GM18498 (cell line): ENCODE measurements at regions not wholly inside any gene's neighbourhood (a gene's known extent, or its start where the extent isn't known, plus 50 kb on each side); places are given as distances from the start of the nearest gene placed in this dataset.

ENCODE experiments used
- ATAC-seq: cut with Tn5 transposase; IDR thresholded peaks from one replicate; pipeline ENCODE4 v1.9.1; 2021; ENCODE audit warnings: mild to moderate bottlenecking, moderate library complexity; ENCODE audit not compliant: unreplicated experiment

DNA sequence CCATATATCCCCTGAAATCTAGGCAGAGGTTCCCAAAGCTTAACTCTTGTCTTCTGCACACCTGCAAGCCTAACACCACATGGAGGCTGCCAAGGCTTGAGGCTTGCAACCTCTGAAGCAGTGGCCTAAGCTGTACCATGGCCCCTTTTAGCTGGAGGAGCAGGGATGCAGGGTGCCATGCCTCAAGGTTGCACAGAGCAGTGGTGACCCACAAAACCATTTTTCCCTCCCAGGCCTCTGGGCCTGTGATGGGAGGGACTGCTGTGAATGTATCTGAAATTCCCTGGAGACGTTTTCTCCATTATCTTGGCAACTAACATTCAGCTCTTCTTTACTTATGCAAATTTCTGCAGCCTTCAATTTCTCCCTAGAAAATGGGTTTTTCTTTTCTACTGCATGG is 210.0 kb upstream of the KITLG start:
- no peak for ATAC-seq

DNA sequence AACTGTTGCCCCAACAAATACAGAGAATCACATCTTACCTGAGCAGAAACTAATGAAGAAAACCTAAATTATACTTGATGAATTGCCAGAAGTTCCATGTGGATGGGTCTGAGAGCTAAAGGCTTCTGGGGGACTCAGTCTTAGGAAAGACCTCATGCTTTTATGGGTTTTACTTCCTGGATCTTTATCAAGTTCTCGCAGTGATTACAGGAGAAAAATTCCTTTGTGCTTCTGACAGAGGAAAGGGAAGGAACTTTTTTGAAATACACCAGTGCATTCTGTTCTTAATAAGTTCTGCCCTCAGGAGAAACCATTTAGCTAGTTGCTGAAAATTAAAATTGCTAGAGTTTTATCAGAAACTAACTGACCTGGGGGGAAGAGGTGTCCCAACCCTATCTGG is 203.9 kb upstream of the KITLG start:
- ATAC-seq, result no peak

DNA sequence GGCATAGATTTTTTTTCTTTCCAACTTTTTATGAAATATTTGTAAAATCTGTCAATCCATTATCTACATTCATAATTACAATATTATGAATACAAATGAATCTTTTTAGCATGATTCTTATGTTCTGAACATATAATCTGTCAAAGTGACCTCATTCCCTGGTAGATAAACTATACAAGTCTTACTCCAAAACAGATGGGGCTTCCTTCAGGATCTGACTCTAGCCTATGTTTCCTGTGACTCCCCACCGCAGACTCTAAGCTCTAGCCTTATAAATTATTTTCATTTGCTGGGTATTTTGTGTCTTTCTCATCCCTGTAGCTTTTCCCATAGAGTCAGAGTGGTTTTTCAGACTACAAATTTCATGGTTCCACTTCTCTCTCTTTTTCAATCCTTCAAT is 202.1 kb upstream of the KITLG start:
- ATAC-seq, result no peak

DNA sequence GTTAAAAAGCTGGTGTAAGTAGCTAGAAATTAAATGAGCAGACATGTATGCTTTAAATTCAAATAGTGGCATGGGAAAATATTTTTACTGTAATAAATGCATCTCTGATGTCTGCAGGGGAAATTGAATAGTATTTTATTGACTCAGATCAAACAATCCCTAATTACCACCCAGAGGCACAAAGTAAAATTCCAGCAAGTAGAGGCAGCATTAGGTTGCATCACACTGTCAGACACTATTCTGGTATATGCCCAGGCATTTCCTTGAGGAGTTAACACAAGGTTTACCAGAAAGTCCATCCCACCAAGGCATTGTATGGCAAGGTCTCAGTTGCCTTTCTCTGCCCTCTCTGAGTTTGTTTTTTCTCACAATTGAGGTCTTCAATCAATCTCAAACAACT is 201.6 kb upstream of the KITLG start:
- ATAC-seq, result no peak

DNA sequence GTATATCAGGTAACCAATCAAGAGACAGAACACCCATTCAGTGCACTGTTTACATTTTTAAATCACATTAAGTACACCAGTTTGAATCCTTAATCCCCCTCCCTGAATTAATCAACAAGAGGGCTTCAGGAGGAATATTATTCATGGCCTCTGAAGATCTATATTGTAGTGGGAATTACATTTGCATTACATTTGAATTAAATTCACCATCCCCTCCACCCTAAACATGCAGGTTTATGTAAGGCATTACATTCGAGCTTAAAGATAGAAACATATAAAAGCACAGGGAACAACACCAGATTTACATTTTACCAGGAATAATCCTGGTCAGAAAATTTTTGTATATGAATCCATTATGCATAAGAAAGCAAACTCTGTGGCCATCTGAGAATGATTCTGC is 197.8 kb upstream of the KITLG start:
- ATAC-seq, result no peak

DNA sequence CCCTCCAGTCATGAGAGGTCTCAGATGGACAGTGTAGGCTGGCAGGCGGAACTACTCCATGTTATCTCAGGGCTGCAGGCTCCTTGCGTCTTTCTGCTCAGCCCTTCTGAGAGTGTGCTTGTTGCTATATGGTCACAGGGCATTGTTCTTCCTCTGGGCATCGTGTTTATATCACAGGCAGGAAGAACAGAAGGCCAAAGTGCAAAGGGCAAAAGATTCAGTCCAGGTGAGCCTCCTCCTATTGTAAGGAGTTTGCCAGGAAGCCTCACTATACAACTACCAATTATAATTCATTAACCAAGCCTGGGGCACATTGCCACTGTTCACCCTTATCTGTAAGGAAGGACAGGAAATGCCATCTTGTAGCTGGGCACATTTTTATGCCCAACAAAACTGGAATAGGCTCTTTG is 195.5 kb upstream of the KITLG start:
- ATAC-seq, result no peak

DNA sequence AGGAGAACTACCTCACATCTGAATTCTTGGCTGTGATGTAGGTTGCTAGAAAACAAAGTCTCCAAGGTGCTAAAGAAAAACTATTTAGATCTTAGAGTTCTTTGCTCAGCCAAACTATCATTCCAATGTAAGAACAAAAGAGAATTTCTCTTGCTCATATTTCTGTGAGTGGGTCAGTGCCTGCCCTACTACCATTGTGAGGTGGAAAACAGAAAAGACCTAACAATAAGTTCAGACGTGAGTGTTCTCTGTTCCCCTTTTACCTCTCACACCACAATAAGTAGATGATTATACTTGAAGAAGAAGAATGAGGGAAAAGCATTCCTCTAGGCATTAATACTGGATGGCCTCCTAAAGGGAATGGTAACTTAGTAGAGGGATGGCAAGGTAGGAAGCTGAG is 187.4 kb upstream of the KITLG start:
- no peak for ATAC-seq

DNA sequence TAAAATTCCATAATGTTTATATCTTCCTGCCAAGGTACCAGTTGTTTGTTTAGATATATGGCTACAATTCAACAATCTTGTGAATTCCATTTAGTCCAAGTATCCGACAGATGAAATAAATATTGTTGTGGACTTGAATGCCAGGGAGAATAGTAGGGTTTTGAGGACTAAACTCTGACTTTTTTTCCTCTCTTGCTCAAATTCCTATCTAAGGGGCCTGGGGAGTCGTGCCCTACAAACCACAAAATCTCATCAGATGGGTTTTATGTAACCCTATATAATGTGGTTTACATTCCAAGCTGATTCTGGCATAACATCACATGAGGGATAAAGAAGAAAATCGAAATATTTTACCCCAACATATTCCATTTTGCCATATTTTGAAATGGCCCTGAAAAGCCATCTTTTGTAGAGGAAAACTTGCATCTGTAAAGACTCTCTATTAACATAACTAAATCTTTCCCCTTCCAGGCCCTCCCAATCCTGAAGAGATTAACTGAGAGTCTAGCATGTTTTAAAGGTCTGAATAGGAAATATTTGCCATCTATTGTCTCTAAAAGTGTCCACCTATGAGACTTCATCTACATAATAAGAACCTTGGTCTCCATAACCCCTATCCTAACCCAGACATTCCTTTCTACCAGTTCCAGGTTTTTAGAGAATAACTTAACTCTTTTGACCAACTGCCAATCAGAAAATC is 184.7 kb upstream of the KITLG start:
- ATAC-seq, result no peak

DNA sequence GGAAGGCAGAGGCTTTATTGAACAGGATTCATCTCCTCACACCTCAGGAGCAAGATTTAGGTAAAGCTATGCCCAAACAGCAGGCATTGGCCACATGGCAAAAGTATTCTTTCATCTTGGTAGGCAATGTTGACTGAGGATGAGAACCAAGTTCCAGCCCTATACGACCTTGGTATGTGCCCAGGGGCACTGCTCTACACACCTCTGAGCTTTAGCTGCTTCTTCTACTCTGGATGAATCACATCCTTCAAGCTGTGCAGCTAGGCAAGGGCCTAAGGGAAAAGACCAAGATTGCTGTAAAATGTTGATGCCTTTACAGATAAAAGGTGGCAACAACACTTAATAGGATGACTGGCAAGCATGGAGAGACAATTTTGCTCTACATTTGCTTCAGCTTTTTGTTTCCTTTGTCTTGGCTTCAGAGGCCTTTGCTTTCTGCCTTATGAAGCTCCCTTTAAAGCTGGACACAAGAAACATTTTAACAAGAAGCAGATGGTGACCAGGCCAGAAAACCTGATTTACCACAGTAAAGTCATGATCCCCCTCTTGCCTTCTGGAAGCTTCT is 183.3 kb upstream of the KITLG start:
- ATAC-seq, result no peak

DNA sequence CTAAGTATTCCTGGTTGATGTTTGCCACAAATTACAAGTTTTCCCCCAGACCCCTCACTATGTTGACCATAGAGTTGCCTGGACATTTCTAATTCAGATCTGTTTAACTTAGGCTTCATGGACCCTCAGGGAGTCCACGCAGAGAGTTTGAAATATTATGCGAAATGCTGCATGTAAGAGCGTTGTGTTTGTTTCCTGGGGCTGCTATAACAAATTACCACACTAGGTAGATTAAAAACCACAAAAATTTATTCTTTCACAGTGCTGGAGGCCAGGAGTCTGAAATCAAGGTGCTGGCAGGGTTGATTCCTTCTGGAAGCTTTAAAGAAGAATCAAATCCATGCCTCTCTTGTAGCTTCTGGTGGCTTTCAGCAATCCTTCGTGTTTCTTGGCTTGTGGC is 177.9 kb upstream of the KITLG start:
- no peak for ATAC-seq

DNA sequence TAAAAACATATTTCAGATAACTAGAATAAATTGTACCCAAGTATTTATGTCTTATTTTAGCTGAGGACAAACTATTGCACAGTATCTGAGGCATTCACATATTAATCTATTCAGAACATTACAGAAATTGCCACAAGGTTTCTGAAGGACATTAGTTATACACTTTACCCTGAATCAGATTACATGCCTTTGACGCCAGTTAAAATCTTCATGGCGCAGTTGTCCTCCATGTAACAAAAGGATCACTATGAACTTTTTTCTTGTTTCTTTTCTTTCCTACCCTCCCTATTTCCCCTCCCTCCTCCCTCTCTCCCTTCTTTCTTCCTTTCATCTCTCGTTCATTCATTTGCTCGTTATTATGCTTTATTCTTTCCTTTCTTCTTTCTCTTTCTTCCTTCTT is 176.6 kb upstream of the KITLG start:
- no peak for ATAC-seq

DNA sequence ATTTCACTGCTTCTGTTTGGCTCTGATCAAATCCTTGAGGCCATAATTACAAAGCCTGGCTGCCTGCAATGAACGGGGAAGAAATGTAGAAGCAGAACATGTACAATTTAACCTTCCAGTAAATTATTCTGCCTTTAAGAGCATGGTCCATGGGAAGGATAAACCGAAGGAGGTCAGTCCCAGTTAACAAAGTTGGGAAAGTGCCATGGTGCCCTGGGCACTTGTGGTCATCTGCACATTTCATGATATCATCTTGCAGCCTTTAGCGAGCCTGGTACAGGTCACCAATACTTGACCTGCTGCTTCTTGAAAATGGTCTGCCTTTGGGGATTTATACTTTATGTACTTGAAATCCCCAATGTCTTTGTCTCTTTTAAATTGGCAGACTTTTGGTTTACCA is 175.9 kb upstream of the KITLG start:
- no peak for ATAC-seq

DNA sequence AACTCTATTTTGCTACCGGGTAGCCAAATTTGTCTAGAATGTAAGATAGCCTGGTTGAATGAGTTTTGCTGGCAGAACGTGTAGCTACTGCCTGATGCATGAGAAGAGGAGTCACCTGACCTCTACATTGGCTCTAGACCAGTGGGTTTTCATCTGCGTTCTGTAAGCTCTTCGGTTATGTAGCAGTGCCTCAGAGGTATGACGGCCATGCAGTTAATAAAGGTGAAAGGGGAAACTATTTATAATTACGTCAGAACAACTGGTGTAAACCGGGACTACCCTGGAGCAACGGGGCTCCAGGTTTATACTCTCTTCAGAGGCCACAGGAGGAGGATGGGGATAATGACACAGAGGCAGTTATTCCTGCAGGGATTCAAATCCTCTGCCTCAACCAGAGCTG is 173.4 kb upstream of the KITLG start:
- no peak for ATAC-seq

DNA sequence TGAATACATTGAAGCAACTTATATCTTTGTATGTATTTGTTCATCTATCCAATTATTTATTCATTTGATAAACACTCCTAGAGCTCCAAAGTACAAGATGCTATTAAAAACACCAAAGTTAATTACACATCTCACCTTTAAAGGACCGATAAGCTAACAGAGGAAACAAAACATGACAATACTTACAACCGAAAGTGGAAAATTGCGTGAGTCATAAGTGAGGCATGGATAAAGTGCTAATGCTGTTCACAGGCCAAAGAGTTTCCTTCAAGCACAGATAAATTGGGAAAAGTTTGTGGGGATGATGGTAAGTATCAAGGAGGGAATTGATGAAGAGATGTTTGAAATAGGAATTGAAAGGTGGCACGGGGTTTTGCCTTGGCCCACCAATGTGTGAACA is 172.8 kb upstream of the KITLG start:
- ATAC-seq, result no peak

DNA sequence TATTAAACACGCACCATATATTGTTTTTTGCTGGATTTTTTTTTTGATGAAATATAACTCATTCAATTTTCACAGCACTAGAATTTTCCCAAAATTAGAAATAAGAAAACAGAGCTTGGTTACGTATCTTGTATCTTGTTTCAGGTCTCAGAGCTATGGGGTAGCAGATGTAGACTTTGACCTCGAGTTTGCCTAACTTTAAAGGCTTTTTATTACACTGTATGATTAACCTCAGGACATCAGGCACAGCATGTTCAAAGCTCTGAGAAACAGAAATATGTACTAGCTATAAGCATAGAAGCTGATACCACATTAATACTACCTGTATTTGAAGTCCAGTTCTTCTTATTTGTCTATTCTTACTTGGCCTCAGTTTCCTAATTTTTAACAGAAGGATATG is 171.9 kb upstream of the KITLG start:
- no peak for ATAC-seq

DNA sequence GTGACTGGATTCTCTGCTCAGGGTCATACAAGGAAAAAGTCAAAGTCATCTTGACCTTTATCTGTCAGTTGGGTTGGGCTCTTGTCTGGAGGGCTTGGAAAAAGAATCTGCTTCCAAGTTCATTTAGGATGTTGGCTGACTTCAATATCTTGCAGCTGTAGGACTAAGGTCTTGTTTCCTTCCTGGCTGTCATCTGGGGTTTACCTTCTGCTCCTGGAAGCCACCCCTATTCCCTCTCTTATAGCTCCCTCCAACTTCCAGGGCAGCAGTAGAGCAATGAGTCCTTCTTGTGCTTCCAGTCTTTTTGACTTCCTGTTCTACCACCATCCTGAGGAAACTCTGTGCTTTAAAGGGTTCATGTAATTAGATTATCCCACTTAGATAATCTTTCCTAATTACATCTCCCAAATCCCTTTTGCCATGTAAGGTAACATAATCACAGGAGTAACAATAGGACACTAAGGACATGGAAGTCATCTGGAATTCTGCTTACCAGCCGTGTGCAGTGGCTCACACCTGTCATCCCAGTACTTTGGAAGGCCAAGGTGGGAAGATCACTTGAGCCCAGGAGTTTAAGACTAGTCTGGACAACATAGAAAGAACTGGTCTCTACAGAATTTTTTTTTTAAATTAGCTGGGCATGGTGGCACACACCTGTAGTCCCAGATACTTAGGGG is 170.7 kb upstream of the KITLG start:
- ATAC-seq, result no peak

DNA sequence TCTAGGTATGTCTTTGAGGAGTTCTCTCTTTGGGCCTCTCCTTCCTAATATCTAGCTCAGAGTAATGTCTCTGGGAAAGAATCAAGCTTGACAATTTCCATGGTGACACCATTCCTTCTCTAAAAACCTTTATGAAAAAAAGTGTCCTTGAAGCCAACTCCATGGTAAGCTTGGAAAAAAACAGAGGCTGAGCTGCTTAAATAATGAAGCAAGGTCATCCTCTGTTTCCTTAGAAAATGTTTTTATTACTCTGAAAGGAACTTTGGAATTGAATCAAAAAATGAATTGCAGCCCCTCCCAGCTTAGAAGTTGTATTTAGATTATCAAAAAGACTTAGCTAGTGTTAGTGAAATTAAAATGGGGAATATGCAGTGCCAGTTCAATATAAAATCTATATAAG is 166.1 kb upstream of the KITLG start:
- ATAC-seq, result no peak

DNA sequence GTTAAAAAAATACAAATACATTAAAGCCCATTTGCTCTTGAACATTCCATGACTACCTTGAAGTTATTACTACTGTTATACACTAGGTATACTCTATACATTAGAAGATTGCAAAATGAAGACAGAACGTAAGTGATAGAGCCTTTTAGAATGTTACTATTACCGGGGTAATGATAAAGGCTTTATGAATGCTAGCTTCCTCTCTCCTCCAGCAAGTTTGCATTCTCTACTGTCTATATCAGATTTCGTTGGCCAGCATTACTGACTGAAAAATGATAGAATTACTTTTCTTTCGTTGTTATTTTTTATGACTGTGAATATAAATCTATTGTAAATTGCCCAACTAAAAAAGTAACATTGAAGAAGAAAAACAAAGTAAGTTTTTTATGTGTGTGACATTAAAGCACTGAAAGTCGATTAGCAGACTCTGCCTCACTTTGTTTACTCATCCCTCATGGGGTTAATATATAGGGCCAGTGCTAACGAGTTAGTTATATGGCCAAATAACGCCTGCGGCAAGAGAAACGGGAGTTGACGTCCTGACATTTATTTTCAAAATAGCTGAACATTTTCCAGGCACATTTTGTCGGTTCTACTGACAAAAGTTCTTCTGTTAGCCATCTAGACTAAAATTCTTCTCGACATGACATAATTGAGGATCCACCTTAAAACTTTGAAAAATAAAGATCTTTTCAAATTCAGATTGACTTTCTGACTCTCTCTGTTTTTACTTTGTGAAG is 163.8 kb upstream of the KITLG start:
- no peak for ATAC-seq

DNA sequence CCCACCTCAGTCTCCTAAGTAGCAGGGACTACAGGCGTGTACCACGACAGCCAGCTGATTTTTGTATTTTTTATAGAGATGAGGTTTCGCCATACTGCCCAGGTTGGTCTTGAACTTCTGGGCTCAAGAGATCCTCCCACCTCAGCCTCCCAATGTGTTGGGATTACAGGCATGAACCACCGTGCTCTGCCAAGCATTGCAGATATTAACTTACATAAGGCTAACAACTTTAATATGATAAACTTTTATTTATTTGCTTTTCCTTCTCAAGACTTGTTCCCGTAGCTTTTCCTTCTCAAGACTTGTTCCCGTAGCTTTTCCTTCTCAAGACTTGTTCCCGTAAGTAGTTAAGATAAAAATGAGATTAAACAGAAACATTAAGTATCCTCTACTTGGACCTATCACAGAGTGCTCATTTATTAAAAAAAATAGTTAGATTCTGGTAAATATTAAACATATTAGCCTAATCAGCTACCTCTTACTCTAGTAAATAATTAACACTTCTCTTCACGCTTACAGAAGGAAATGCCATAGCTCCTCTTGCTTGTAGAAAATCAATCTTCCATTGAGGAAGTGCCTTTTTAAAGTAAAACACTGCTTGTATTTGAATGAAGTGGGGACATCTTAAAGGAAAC is 157.7 kb upstream of the KITLG start:
- ATAC-seq, result no peak

DNA sequence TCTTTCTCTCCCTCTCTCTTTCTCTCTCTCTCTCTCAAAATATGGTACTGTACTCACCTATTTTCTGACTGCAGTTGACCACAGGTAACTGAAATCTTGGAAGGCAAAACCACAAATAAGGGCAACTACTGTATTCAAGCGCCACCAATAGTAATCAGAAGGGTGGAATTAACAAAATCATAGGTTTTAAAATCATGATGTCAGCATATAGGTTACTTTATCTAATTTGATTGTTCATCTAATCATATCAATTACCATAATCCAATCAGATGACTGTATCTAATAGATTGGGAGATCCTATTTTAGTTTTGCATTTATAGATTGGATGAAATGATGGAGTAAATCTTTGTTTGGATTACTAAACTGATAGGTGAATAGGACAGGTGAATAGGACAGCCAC is 155.8 kb upstream of the KITLG start:
- no peak for ATAC-seq

DNA sequence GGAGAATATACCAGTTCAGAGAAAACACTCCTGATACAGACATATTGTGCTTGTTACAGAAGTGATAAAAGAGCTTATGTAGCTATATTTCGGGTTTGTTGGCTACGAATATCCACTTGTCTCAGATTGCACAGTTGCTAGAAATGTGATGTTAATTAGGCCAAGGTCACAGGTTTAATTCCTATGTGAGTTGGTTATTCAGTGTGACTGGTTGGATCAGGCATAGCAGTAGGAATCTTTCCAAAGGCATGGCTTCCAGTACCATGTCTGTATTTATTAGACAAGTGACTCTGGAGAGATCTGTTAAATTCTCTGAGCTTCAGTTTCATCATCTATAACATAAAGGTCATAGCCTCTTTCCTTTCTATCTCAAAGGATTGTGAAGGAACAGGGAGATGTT is 152.7 kb upstream of the KITLG start:
- ATAC-seq, result no peak

DNA sequence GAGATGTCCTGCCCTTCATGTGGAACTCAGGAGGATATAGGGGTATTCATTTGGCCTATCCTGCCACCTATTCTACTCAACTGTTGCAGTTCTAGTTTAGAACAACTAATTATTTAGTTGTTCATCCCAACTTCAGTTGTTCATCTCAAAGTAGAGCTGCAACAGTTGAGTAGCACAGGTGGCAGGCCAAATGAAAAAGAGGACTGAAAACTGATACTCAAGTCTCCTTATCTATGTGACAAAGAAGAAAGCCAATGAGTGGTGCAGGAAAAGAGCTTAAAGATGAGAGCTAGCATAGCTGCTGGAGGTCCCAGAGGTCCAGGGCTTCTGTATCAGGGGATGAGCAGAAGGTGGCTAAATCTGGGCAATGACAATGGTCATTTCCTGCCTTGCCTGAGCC is 148.9 kb upstream of the KITLG start:
- ATAC-seq, result no peak
